Neutrophil (primary cell): ENCODE measurements at regions not wholly inside any gene's neighbourhood (a gene's known extent, or its start where the extent isn't known, plus 50 kb on each side); places are given as distances from the start of the nearest gene placed in this dataset.

Experiments used
- H3K27ac ChIP-seq: fragments of 200-600 bp; sonication (generic); 2 replicates; pipeline ENCODE4 v1.5.1; 2016; ENCODE audit warnings: mild to moderate bottlenecking, moderate library complexity
- H3K27me3 ChIP-seq: fragments of 200-600 bp; sonication (generic); 2 replicates; pipeline ENCODE4 v1.6.0; 2016; ENCODE audit warnings: mild to moderate bottlenecking
- H3K36me3 ChIP-seq: fragments of 200-600 bp; sonication (generic); 2 replicates; pipeline ENCODE4 v1.5.1; 2017
- H3K4me1 ChIP-seq, 2 experiments: fragments of 200-600 bp in 1 of 2; sonication (generic) in 1 of 2; 1 replicate in 1 of 2; 2 replicates in 1 of 2; pipeline versions ENCODE4 v1.5.1 to v1.6.1; 2013 to 2016; ENCODE audit warnings: low read depth in 1 of 2, low read length in 1 of 2, mild to moderate bottlenecking in 1 of 2, moderate library complexity in 1 of 2; ENCODE audit not compliant: control insufficient read depth in 1 of 2, insufficient read depth in 1 of 2
- H3K4me3 ChIP-seq, 2 experiments: fragments of 200-600 bp in 1 of 2; sonication (generic) in 1 of 2; 1 replicate in 1 of 2; 2 replicates in 1 of 2; pipeline ENCODE4 v1.5.1; 2013 to 2016; ENCODE audit warnings: low read depth in 1 of 2, low read length in 1 of 2, mild to moderate bottlenecking in 1 of 2, moderate library complexity in 1 of 2
- H3K9me3 ChIP-seq: fragments of 200-600 bp; sonication (generic); 2 replicates; pipeline ENCODE4 v1.5.1; 2016
- CTCF ChIP-seq: fragments of 200-600 bp; sonication (generic); IDR thresholded peaks from 2 replicates; pipeline ENCODE4 v1.5.1; 2016; ENCODE audit warnings: antibody characterized with exemption

GRCh38 chr13:110097013-110097412 lies 209.9 kb downstream of the COL4A1 start:
- Histone ChIP-seq H3K27me3 (no peaks in the 10 kb centered on the region), H3K4me1 (peaks cover 8 to 10% of the 10 kb centered on the region in 2 experiments), H3K36me3 (no peaks in the 10 kb centered on the region), H3K4me3 (no peak overlapping the region), H3K27ac (no peak overlapping the region), H3K9me3 (no peaks in the 10 kb centered on the region)
- no peak for TF ChIP-seq CTCF

GRCh38 chr13:110092831-110093247 lies 214.1 kb downstream of the COL4A1 start:
- Histone ChIP-seq H3K27me3 (no peaks in the 10 kb centered on the region), H3K9me3 (no peaks in the 10 kb centered on the region), H3K4me3 (no peak overlapping the region), H3K27ac (no peak overlapping the region), H3K4me1 (peaks cover 8 to 10% of the 10 kb centered on the region in 2 experiments), H3K36me3 (no peaks in the 10 kb centered on the region)
- no peak for TF ChIP-seq CTCF

- Histone ChIP-seq H3K9me3 (no peaks in the 10 kb centered on the region), H3K27me3 (no peaks in the 10 kb centered on the region), H3K36me3 (no peaks in the 10 kb centered on the region), H3K27ac (no peak overlapping the region), H3K4me1 (peaks cover 7 to 8% of the 10 kb centered on the region in 2 experiments), H3K4me3 (no peak overlapping the region)
- no peak for TF ChIP-seq CTCF
Observed at GRCh38 chr13:110089815-110090214, 217.1 kb downstream of the COL4A1 start.

- no peak overlapping the region for H3K4me3 ChIP-seq
Observed at GRCh38 chr13:110089100-110089499, 217.9 kb downstream of the COL4A1 start.

GRCh38 chr13:110073982-110074381 lies 233.0 kb downstream of the COL4A1 start:
- H3K4me1 ChIP-seq: no peaks in the 10 kb centered on the region
- no peaks in the 10 kb centered on the region for H3K9me3 ChIP-seq
- no peaks in the 10 kb centered on the region for H3K36me3 ChIP-seq
- H3K27ac ChIP-seq: no peak overlapping the region
- H3K4me3 ChIP-seq: no peak overlapping the region
- no peaks in the 10 kb centered on the region for H3K27me3 ChIP-seq
- no peak for TF ChIP-seq CTCF

More at GRCh38 chr13:110089100-110089499, 217.9 kb downstream of the COL4A1 start:
- TF ChIP-seq CTCF: no peak
- Histone ChIP-seq H3K9me3 (no peaks in the 10 kb centered on the region), H3K27me3 (no peaks in the 10 kb centered on the region), H3K36me3 (no peaks in the 10 kb centered on the region), H3K4me1 (peaks cover under 1 to 1% of the 10 kb centered on the region in 2 experiments), H3K27ac (no peak overlapping the region)
